H9 (cell line): ENCODE measurements at regions not wholly inside any gene's neighbourhood (a gene's known extent, or its start where the extent isn't known, plus 50 kb on each side); places are given as distances from the start of the nearest gene placed in this dataset.

Experiments
- DNase-seq: peaks from one replicate; pipeline ENCODE4 v3.0.0-alpha.2; 2017
- H2AFZ ChIP-seq: one replicate; pipeline ENCODE4 v1.6.1; 2013; ENCODE audit warnings: mild to moderate bottlenecking, low read length, control low read depth, moderate library complexity
- H2AK5ac ChIP-seq: 2 replicates; pipeline ENCODE4 v1.6.1; 2013; ENCODE audit warnings: low read length, control low read depth, mixed read lengths; ENCODE audit not compliant: insufficient read length
- H2BK120ac ChIP-seq: one replicate; pipeline ENCODE4 v1.6.1; 2013; ENCODE audit warnings: low read depth, mild to moderate bottlenecking, low read length, control low read depth, inconsistent platforms; ENCODE audit not compliant: poor library complexity, severe bottlenecking
- H2BK12ac ChIP-seq: 2 replicates; pipeline ENCODE4 v1.6.1; 2013; ENCODE audit warnings: low read length, control low read depth, mixed read lengths, low read depth; ENCODE audit not compliant: insufficient read length
- H2BK15ac ChIP-seq: 2 replicates; pipeline ENCODE4 v1.6.1; 2013; ENCODE audit warnings: low read depth, low read length, control low read depth
- H2BK20ac ChIP-seq: one replicate; pipeline ENCODE4 v1.6.1; 2013; ENCODE audit warnings: low read depth, mild to moderate bottlenecking, low read length, control low read depth, inconsistent platforms; ENCODE audit not compliant: poor library complexity, severe bottlenecking
- H2BK5ac ChIP-seq: 2 replicates; pipeline ENCODE4 v1.6.1; 2013; ENCODE audit warnings: low read length, control low read depth, mixed read lengths; ENCODE audit not compliant: insufficient read length
- H3K14ac ChIP-seq: 2 replicates; pipeline ENCODE4 v1.6.1; 2013; ENCODE audit warnings: low read length, control low read depth; ENCODE audit not compliant: insufficient read depth
- H3K18ac ChIP-seq: 2 replicates; pipeline ENCODE4 v1.6.1; 2013; ENCODE audit warnings: low read depth, mild to moderate bottlenecking, mixed read lengths, low read length, control low read depth; ENCODE audit not compliant: insufficient read length
- H3K23ac ChIP-seq: 2 replicates; pipeline ENCODE4 v1.6.1; 2013; ENCODE audit warnings: low read length, control low read depth, mixed read lengths, low read depth; ENCODE audit not compliant: insufficient read length
- H3K23me2 ChIP-seq: 2 replicates; pipeline ENCODE4 v1.6.1; 2013; ENCODE audit warnings: low read depth, mild to moderate bottlenecking, mixed read lengths, low read length, control low read depth; ENCODE audit not compliant: insufficient read length, poor library complexity, severe bottlenecking
- H3K27ac ChIP-seq: 2 replicates; pipeline ENCODE4 v1.5.1; 2013; ENCODE audit warnings: low read length, control low read depth, mixed read lengths, low read depth; ENCODE audit not compliant: insufficient read length
- H3K27me3 ChIP-seq: 2 replicates; pipeline ENCODE4 v1.6.1; 2013; ENCODE audit warnings: low read length, control low read depth, inconsistent platforms; ENCODE audit not compliant: insufficient read depth
- H3K4ac ChIP-seq: 2 replicates; pipeline ENCODE4 v1.6.1; 2013; ENCODE audit warnings: low read depth, mild to moderate bottlenecking, control low read depth, inconsistent platforms, low read length, moderate library complexity
- H3K4me1 ChIP-seq: 2 replicates; pipeline ENCODE4 v1.6.1; 2013; ENCODE audit warnings: low read length, control low read depth, inconsistent platforms; ENCODE audit not compliant: insufficient read depth
- H3K4me2 ChIP-seq: 2 replicates; pipeline ENCODE4 v1.6.1; 2013; ENCODE audit warnings: low read length, control low read depth, mixed read lengths; ENCODE audit not compliant: insufficient read length, insufficient read depth
- H3K56ac ChIP-seq: 2 replicates; pipeline ENCODE4 v1.6.1; 2013; ENCODE audit warnings: low read depth, mild to moderate bottlenecking, mixed read lengths, low read length, control low read depth; ENCODE audit not compliant: insufficient read length
- H3K79me1 ChIP-seq: 2 replicates; pipeline ENCODE4 v1.6.1; 2013; ENCODE audit warnings: low read depth, mild to moderate bottlenecking, moderate library complexity, low read length, control low read depth, inconsistent platforms; ENCODE audit not compliant: insufficient read depth, poor library complexity, severe bottlenecking
- H3K79me2 ChIP-seq: 2 replicates; pipeline ENCODE4 v1.6.1; 2013; ENCODE audit warnings: low read length, control low read depth, inconsistent platforms; ENCODE audit not compliant: insufficient read depth
- H3K9ac ChIP-seq: 2 replicates; pipeline ENCODE4 v1.6.1; 2013; ENCODE audit warnings: low read length, control low read depth, mixed read lengths; ENCODE audit not compliant: insufficient read length; ENCODE audit errors: extremely low read depth
- H3K9me3 ChIP-seq: one replicate; pipeline ENCODE4 v1.6.1; 2013; ENCODE audit warnings: low read depth, low read length, inconsistent platforms; ENCODE audit not compliant: control insufficient read depth
- H3T11ph ChIP-seq: one replicate; pipeline ENCODE4 v1.6.1; 2013; ENCODE audit warnings: mild to moderate bottlenecking, low read length, control low read depth, inconsistent platforms
- H4K20me1 ChIP-seq: one replicate; pipeline ENCODE4 v1.6.1; 2013; ENCODE audit not compliant: control insufficient read depth, insufficient read length, insufficient read depth
- H4K5ac ChIP-seq: 2 replicates; pipeline ENCODE4 v1.6.1; 2013; ENCODE audit warnings: low read depth, mild to moderate bottlenecking, mixed read lengths, low read length, control low read depth; ENCODE audit not compliant: insufficient read length
- H4K8ac ChIP-seq: replicated peaks from 2 replicates; pipeline ENCODE4 v1.6.1; 2013; ENCODE audit warnings: low read length, control low read depth, mixed read lengths, low read depth; ENCODE audit not compliant: insufficient read length
- H4K91ac ChIP-seq: 2 replicates; pipeline ENCODE4 v1.6.1; 2013; ENCODE audit warnings: low read depth, mild to moderate bottlenecking, moderate library complexity, mixed read lengths, low read length, control low read depth; ENCODE audit not compliant: insufficient read length
- H3K27ac Mint-ChIP-seq, 3 experiments: 2 replicates in 2 of 3; 3 replicates in 1 of 3; pipeline ENCODE4 v1.8.0; 2020 to 2021; ENCODE audit warnings: mixed read lengths in 3 of 3, mild to moderate bottlenecking in 1 of 3, moderate library complexity in 1 of 3
- H3K27me3 Mint-ChIP-seq: 2 replicates; pipeline ENCODE4 v1.8.0; 2021; ENCODE audit warnings: low read depth, mild to moderate bottlenecking, moderate library complexity, mixed read lengths
- H3K36me3 Mint-ChIP-seq, 3 experiments: 2 replicates in 2 of 3; 3 replicates in 1 of 3; pipeline ENCODE4 v1.8.0; 2020 to 2021; ENCODE audit warnings: low read depth in 3 of 3, mixed read lengths in 3 of 3; ENCODE audit not compliant: insufficient read depth in 1 of 3
- H3K4me1 Mint-ChIP-seq, 2 experiments: 2 replicates each; pipeline ENCODE4 v1.8.0; 2020; ENCODE audit warnings: mixed read lengths in 2 of 2
- H3K4me3 Mint-ChIP-seq, 2 experiments: 2 replicates in 1 of 2; 3 replicates in 1 of 2; pipeline ENCODE4 v1.8.0; 2020 to 2021; ENCODE audit warnings: mild to moderate bottlenecking in 2 of 2, mixed read lengths in 2 of 2, moderate library complexity in 1 of 2
- H3K9me3 Mint-ChIP-seq, 2 experiments: 2 replicates in 1 of 2; 3 replicates in 1 of 2; pipeline ENCODE4 v1.8.0; 2020; ENCODE audit warnings: mild to moderate bottlenecking in 2 of 2, mixed read lengths in 2 of 2, moderate library complexity in 1 of 2
- WGBS: extraction: QIAGEN DNeasy Blood & Tissue Kit; methylation state at CpG from one replicate; pipeline ENCODE4 v1.1.7; 2013; ENCODE audit warnings: missing lambda C conversion rate, low lambda C conversion rate, mixed read lengths; ENCODE audit not compliant: insufficient read length; ENCODE audit errors: extremely low coverage; 5-methylcytosine and 5-hydroxymethylcytosine counted together
- TF ChIP-seq, protein P1 (sequence below): fragments of 200-600 bp; sonication (generic); conservative IDR thresholded peaks from 3 replicates; pipeline ENCODE4 v1.8.0; 2021; ENCODE audit warnings: antibody characterized with exemption, mild to moderate bottlenecking

DNA sequence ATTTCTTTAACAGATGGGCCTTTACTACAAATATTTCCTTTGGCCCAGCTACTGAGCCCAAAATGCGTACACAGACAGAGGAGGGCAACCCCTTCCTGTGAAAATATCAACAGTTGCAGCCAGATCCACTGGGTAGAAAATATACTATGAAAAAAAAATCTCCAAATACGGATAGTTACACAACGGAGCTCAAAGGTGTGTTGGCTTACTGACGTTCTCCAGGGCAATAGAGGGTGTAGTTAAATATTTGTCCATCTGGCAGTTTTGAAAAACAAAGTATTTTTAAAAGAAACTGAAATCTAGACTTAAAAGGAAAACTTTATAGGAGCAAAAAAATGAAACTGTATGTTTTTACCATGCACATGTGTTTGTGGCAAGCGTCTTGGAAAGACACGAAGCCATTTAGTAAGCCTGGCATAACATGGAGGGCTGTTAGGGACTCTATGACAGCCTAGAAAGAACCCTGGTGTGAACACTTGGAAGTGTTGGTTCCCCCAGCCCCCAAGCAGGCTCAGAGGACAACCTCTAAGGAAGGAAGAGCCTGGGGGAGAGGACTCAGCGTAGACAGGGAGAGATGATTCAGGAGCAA is 157.8 kb upstream of the TRPM3 start:
- no peaks in the 10 kb centered on the region for H3K9me3 ChIP-seq
- no peak overlapping the region for H2BK120ac ChIP-seq
- no peak overlapping the region for H3K23ac ChIP-seq
- no peaks in the 10 kb centered on the region for H3K23me2 ChIP-seq
- H2BK5ac ChIP-seq, result no peak overlapping the region
- H3K4me1 ChIP-seq, result no peaks in the 10 kb centered on the region
- no peak overlapping the region for H3K27ac Mint-ChIP-seq
- no peak overlapping the region for H2AFZ ChIP-seq
- H3K18ac ChIP-seq, result no peak overlapping the region
- H3K36me3 Mint-ChIP-seq, result no peaks in the 10 kb centered on the region
- H3K9me3 Mint-ChIP-seq, result no peaks in the 10 kb centered on the region
- no peak overlapping the region for H2AK5ac ChIP-seq
- no peak overlapping the region for H3K56ac ChIP-seq
- DNase-seq, result no peak
- WGBS, result no CpG with 5 or more reads among the region's 7 CpGs
- H3K9ac ChIP-seq, result no peak overlapping the region
- no peaks in the 10 kb centered on the region for H3K79me2 ChIP-seq
- no peaks in the 10 kb centered on the region for H4K20me1 ChIP-seq
- H3K27me3 ChIP-seq, result no peaks in the 10 kb centered on the region
- H4K5ac ChIP-seq, result no peak overlapping the region
- no peak overlapping the region for H3T11ph ChIP-seq
- H2BK20ac ChIP-seq, result no peak overlapping the region
- H3K4me3 Mint-ChIP-seq, result no peak overlapping the region
- no peak overlapping the region for H3K4me2 ChIP-seq
- H3K27ac ChIP-seq, result no peak overlapping the region
- H3K27me3 Mint-ChIP-seq, result no peaks in the 10 kb centered on the region
- no peak overlapping the region for H3K4ac ChIP-seq
- H3K14ac ChIP-seq, result no peak overlapping the region
- H4K8ac ChIP-seq, result no peak overlapping the region
- no peak overlapping the region for H2BK12ac ChIP-seq
- H3K4me1 Mint-ChIP-seq, result peaks cover 0 to 3% of the 10 kb centered on the region in 2 experiments; a peak in 1 of 4 replicates
- TF ChIP-seq, protein P1, sequence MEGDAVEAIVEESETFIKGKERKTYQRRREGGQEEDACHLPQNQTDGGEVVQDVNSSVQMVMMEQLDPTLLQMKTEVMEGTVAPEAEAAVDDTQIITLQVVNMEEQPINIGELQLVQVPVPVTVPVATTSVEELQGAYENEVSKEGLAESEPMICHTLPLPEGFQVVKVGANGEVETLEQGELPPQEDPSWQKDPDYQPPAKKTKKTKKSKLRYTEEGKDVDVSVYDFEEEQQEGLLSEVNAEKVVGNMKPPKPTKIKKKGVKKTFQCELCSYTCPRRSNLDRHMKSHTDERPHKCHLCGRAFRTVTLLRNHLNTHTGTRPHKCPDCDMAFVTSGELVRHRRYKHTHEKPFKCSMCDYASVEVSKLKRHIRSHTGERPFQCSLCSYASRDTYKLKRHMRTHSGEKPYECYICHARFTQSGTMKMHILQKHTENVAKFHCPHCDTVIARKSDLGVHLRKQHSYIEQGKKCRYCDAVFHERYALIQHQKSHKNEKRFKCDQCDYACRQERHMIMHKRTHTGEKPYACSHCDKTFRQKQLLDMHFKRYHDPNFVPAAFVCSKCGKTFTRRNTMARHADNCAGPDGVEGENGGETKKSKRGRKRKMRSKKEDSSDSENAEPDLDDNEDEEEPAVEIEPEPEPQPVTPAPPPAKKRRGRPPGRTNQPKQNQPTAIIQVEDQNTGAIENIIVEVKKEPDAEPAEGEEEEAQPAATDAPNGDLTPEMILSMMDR, result no peak
- no peak overlapping the region for H4K91ac ChIP-seq
- H3K79me1 ChIP-seq, result no peaks in the 10 kb centered on the region
- H2BK15ac ChIP-seq, result no peak overlapping the region
